Endometrium (tissue), 2 donors: ENCODE measurements at regions not wholly inside any gene's neighbourhood (a gene's known extent, or its start where the extent isn't known, plus 50 kb on each side); places are given as distances from the start of the nearest gene placed in this dataset.
A peak's percentile ranks its signal among the peaks of the same experiment; 100 is the strongest.

Source experiments
- FAIRE-seq: peaks from 2 replicates; lab custom pipeline; 2012; peaks lifted over from hg19 to GRCh38; lab: Jason Lieb, UNC
- donor health status: control.
- donor health status: control.

DNA sequence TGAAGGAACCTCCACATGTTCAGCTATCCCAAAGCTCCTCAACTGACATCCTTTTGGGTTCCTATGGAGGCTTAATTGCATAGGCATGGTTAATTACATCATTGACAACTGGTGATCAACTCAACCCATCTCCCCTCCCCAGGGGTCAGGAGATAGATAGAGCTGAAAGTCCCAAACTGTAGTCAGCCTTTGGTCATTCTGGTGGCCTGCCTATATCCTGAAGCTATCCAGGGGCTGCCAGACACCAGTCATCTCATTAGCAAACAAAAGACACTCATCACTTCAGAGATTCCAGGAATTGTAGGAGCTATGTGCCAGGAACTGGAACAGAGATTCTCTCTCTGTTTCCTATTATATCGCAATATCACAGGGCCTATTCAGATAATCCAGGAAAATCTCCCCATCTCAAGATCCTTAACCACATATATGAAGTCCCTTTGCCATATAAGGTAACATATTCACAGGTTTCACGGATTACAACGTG lies 646.5 kb upstream of the GRAMD2B start:
- FAIRE-seq: no peak

DNA sequence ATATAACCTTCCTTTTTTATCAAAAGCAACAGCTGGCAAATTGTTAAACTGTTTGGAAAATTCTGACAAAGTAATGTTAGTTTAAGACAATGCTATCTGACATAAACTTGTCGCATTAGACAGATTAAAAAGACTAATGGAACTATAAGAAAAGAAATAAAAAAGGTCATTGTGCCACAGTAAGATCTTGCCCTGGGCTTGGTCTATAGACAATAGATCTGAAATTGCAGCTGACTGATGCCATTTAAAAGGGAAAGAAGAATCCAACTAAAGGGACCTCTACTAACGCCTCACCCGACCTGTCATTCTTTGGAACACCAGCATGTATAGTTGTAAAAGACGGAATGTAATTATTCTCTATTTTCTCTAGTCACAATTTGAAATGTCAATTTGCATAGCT lies 644.4 kb upstream of the GRAMD2B start:
- no peak for FAIRE-seq

DNA sequence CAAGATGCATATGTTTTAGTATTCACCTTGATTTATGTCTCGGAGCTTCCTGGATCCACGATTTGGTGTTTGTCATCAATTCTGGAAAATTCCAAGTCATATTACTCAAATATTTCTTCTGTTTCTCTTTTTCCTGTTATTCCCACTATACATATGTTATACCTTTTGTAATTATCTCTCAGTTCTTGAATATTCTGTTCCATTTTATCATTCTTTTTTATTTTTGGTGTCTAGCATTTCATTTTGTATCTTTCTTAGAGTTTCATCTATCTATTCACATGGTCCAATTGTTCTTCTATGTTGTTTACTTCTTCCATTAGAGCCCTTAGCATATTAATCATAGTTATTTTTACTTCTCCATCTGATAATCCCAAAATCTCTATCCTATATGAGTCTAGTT lies 637.8 kb upstream of the GRAMD2B start:
- no peak for FAIRE-seq

DNA sequence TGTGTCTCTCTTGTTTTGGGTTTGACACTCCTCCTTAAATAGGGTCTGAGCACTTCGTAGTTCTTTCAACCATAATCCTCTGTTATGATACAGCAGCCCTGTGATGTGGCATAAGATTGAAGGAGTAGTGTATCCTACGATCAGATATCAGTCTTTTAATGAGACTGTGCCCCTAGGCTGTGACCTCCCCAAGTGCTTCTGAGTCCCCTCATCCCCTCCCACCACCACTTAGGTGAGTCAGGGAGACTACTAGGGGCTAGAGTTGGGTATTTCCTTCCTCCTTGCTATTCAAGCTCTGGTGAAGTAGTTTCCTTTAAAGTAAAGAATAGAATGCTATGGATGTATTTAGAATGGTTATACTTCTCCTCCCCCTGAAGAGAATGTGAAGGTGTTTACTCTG lies 637.2 kb upstream of the GRAMD2B start:
- FAIRE-seq: no peak

DNA sequence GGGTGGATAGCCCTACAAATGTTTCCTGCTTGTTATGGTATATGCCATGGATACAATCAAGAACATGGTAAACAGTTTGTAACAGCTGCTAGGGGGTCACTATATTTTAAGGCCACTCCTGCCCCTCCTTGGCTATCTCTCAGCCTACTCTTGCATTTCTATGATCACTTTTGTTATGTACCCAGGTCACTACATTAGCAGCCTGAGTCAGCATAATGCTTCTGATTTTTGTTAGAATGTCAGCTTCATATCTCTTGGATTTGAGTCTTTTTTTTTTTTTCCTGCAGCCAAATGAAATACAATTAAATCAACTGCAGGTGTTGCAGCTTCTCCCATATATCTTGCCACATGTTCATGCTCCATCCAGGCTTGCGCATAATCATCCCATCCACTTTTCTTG lies 629.7 kb upstream of the GRAMD2B start:
- FAIRE-seq: no peak

DNA sequence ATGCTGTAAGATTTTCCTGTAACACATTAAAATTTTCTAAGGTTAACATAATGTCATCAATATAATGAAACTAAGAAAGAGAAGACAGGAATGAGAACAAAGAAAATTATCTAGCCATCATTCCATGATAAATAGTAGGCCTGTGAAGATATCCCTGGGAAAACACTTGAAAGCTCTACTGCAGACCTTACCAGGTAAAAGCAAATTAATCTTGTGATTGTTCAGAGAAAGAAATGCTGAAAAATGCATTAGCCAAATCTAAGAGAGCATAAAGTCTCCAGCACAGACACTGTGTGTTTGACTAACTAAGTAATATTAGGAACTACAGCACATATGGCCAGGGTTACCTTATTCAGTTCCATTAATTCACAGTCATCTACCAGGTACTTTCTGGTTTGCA lies 628.3 kb upstream of the GRAMD2B start:
- no peak for FAIRE-seq

DNA sequence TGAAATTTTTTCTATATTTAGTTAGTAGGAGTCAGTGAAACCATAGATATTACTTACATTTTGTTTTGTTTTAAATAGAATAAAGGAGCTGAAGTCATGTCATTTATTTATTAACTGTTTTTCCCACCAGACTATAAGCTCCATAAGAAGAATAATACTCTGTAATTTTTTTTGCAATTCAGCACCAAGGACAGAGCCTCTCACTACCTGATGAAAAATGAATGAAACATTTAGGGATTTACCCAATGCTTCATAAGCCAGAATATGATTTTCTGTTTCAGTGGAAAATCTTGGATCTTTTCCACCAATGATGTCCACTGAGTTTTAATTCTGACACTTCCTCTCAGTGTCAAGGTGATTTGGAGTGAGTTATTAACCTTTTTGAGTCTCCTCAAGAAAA lies 624.9 kb upstream of the GRAMD2B start:
- FAIRE-seq: peak; percentile 73

DNA sequence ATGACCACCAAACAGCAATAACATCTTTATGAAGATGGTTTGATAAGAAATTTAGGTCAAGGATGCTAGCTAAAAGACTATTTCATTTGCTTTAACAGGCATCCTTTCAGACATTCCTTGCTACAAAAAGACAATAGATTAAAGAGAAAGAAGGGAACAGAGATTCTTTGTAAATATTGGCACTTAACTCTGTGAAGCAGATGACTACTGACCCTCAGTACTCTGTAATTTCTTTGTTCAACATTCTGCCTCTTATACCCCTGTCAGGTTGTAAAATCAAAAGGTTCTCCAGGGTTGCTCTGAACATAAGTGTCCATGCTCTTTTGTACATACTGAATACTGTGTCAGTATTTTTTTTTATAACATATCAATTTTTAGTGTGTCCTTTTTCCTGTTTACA lies 610.6 kb upstream of the GRAMD2B start:
- FAIRE-seq: no peak

DNA sequence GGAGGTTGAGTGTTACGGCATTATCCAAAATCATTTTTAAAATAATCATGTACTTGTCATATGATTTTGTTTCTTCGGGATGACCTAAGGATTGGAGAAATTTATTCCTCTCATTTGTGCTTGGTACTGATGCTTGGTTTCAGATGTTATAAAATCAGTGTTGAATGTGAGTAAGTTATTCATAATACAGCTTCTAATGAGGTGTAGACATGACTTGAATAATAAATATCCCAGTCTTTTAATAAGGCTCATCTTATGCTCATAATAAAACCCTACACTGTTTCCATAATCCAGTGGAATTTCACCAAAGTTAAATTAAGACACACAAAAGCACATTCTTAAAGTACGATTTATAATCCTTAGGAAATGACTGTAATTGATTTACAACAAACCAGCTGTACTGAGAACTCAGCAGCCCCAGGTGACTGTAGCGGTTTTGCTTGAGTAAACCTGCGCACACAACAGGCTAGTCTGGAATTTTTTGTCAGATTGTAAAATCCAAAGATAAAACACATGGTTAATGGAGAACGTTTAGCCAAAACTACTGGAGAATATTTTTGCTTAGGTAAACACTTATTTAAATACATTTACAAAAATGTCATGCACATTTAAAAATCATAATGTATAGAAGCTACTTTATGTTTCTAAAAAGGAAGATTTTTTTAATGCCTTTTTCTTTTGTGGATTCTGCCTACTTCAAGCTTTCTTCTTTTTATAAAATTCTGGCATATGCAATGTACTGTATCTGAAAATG lies 609.8 kb upstream of the GRAMD2B start:
- FAIRE-seq: no peak

DNA sequence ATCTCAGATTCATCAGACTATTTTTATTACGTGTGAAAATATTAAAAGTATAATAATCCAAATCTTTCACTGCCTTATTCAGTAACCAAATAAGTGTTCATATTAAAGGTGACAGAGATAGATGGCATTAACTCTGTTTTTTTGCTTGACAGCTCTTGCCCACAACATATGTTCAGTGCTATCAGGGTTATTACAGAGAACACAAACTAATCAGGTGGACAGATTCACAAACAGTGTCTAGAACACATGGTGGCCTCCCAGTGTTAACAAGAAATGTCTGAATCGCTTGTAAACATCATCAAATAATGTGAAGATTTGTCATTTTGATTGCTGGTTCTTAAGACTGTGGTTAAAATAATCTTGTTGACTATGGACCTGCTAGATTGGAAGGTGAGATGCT lies 609.1 kb upstream of the GRAMD2B start:
- FAIRE-seq: no peak

DNA sequence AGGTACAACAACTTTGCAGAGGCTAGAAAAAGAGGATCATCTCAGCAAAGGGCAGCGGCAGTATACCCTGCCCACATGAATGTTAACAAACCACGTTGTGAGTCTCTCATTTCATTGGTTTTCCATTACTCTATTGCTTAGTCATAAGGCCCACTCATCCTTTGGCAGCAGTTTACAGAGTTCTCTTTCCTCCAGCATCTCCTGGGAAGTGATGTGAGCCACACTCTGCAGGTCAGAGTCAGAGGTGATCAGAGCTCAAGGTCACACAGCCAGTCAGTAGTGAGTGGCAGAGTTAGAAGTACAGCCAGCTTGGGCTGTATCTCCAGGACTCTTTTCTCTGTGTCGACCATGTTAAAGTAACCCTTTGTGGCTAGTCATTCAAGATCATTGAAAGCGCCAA lies 599.6 kb upstream of the GRAMD2B start:
- FAIRE-seq: no peak

DNA sequence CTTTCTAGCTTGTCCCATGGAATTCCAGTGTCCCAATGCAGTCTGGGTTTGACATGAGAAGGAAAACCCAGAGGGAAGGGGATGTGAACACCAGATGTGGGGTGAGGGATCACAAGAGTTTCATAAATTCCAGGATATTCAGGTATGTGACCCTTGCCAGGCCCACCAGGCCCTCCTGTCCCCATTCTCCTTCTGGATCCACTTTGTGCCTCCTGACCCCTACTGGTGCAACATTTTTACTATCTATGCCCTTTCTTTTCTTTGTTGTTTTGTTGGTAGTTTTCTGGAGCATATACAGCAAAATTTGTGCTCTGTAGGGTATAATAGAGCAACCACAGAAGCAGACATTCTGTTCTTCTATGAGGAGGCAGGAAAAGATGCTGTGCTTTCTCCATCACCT lies 597.0 kb upstream of the GRAMD2B start:
- FAIRE-seq: no peak

DNA sequence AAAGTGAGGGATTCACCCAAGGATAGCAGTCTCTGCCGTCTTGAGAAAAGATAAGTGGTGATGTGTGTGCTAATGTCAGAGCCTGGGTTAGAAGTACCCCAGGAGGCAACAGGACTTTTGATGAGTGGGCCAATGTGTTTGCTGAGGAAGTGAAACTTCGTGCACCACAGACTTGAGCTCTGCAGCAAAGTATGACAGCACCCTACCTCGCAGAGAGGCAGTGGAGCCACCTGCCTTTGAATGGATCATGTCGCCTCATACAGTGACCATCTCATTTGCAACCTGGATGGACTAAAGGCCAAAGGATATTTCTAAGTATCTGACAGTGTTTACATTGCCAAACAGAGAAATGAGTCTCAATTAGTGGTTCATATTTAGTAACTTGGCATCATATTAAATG lies 593.9 kb upstream of the GRAMD2B start:
- FAIRE-seq: no peak

DNA sequence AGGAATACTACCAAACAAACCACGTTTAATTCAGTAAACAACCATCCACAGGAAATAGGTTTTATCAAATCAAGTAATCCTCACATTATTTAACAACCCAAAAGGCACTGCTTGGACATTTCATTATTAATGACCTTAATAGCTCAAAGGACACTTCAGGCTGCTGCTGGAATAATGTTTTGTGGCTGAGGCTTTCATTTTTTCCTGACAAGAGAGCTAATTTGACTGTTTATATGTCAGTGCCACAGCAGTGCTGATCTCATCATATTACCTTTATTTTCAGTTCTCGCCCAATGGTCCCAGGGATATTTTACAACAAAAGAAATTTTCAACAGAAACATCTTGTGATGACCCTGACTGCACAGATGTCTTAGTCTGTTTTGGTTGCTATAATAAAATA lies 589.8 kb upstream of the GRAMD2B start:
- no peak for FAIRE-seq

DNA sequence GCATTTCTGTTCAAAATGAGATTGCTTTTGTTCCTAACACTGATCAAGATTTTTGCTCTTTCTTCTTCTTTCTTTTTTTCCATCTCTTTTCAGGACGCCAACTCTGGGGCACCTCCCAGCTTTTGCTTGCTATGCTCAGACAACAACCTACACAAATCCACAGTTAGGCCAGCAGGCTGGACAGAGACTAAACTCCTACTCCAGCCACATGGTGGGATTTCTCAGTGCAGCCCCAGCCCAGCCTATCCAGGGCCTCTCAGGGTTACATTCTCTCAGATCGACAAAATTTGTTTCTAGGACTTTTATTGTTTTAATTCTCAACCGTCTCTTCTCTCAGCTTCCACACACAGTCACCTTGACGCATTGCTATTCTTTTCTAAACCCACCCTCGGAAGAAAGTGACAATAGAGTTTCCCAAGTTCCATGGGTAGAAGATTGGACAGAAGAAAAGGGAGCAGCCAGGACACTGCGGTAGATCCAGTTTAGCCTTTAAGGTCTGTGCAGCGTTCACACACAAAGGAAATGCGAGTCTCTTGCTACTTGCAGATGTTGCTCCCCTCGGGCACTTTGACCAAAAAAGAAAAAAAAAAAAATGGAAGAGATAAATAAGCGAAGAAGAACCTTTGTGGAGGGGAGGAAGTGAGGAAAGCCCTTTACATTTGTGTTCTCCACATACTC lies 588.6 kb upstream of the GRAMD2B start:
- FAIRE-seq: no peak

DNA sequence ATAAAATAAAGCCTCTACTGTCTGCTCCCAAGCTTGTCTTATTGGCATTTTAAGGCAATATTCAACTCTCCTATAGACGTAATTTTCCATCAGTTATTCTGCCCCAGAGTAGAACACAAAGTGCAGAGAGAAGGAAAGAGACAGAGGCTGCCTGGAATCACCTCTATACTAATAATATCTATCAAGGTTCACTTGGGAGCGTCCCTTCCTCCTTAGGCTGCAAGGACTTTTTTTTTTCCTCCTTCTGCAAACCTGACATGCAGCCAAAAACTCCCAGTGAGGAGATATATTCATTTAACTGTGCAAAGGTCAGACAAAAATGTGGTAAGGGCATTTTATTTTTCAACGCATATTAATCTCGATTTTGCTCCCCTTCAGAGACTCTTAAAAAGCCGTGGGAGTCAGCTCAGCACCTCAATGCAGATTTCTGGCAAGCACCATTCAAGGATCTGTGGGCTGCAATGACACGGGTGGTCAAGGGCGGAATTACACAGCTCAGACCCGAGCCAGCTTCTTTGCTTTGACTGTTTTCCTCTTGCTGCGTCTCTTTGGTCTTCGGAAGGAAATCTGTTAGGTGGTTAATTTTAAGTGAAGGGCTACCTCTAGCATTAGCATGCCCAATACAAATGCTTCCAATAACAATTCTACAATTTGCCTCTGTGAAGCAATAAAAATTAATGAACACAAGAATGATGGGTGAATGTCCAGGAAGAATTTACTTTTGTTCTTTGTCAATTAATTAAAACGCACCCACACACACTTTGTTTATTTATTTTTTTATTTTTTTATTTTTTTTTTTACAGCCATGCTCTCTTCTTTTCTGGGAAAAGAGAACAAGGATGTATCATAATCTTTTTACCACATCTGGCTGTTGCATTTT lies 587.7 kb upstream of the GRAMD2B start:
- peak; percentile 93 for FAIRE-seq

DNA sequence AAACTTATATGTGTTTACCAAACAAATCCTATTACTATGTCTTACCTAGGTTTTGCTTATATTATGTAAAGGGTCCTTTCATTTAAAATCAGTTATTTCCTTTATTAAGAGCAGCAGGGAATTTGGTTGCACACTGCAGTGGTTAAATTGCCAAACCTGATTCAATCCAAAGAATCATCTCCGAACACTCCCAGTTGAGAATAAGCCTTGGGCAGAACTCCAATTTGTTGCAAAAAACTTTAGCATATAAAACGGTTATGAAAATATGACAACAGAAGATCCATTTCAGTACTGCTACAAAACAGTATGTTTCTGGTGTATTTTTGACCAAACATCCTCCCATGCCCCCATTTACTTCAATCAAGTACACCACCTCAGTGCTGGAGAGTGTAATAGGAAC lies 587.0 kb upstream of the GRAMD2B start:
- FAIRE-seq: no peak

DNA sequence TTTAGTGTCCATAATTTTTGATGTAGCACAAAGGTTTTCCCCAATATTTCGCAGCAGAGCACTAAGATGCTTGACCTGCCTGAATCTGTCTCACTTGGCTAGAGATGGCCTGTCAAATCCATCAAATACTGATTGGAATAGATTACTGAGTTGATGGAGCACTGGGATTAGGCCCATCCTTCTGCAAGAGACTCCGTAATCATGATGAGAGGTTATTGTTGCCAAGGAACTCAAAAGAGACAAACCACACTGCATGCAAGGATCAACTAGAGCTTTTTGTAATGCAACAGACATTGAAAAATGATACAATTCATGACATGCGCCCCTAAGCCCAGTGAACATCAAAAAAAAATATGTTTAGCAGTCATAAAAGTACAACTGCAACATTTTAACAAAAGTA lies 585.3 kb upstream of the GRAMD2B start:
- FAIRE-seq: no peak

DNA sequence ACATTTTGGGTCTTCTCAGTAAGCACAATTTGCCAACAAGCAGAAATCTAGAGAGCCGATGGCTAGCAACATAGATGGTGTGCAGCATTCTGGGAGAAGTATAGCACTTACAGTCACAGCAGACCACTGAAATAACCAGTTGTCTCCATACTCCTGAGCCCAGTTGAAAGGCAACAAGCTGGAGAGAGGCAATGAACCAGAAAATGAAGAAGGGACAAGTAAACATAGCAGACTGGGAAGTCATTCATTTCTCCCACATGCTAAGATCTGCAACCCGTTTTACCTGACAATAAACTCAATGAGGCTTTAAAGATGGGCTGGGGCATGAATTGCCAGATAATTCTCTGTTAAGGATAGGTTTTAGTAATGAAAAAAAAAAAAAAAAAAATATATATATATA lies 575.6 kb upstream of the GRAMD2B start:
- FAIRE-seq: no peak

DNA sequence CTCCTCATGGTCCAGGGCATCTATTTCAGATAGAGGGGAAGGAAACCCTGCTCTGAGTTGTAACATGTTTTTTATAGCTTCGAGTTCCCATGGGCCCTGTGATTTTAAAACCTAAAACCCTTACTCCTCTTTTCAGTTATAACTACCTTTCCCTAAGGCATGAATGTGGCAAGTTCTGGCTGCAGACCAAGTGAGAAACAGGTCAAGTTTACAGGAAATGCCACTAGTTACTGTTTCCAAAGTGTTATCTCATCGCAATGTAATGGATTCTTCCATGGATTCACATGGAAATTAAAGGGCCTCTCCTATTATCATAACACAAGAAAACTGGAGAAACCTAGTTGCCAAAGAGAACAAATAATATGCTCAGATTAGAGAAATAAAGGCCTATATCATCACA lies 574.5 kb upstream of the GRAMD2B start:
- no peak for FAIRE-seq

DNA sequence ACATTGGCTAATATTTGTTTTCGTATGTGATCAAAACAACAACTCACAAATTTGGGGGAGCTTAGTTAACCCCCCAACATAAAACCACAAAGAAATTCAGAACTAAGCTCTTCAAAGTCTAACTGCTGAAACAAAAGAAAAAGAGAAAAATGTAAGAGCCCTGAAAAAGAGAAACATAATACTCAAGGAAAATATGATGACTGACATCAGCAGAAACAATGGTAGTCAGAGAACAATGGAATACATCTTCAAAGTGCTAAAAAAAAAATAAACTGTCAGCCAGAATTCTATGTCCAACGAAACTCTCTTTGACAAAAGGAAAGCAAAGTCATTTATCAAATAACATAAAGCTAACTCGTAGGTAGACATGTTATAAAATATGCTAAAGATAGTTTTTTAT lies 566.3 kb upstream of the GRAMD2B start:
- FAIRE-seq: no peak

DNA sequence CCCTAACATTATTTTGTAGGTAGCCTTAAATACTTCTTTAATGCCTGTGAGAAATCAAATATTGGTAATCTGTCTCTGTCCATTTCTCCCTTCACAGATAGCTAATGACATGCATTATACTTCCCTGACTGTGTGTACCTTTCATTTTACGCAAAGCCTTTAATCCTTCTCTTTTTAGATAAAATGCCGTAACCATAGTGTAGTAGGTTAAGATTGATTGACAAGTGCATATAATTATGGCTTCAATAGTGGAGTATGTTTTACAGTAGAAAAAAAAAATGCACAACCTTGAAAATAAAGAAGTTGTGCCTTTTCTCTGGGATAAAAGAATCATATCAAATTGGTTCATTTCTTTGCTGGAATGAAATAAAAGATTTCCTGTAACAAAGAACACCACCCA lies 559.6 kb upstream of the GRAMD2B start:
- no peak for FAIRE-seq
